ENCODE measurements at regions not wholly inside any gene's neighbourhood (a gene's known extent, or its start where the extent isn't known, plus 50 kb on each side); places are given as distances from the start of the nearest gene placed in this dataset.

- H3K36me3 ChIP-seq = no peaks in the 10 kb centered on the region
- DNase-seq = no peak
- H3K9me3 ChIP-seq = peaks cover 0 to 3% of the 10 kb centered on the region in 2 donors
- TF ChIP-seq EP300 (IDR thresholded peaks at IDR 0.05) = no peak
- no peak for TF ChIP-seq POLR2A (IDR thresholded peaks at IDR 0.05)
- TF ChIP-seq, protein P1, sequence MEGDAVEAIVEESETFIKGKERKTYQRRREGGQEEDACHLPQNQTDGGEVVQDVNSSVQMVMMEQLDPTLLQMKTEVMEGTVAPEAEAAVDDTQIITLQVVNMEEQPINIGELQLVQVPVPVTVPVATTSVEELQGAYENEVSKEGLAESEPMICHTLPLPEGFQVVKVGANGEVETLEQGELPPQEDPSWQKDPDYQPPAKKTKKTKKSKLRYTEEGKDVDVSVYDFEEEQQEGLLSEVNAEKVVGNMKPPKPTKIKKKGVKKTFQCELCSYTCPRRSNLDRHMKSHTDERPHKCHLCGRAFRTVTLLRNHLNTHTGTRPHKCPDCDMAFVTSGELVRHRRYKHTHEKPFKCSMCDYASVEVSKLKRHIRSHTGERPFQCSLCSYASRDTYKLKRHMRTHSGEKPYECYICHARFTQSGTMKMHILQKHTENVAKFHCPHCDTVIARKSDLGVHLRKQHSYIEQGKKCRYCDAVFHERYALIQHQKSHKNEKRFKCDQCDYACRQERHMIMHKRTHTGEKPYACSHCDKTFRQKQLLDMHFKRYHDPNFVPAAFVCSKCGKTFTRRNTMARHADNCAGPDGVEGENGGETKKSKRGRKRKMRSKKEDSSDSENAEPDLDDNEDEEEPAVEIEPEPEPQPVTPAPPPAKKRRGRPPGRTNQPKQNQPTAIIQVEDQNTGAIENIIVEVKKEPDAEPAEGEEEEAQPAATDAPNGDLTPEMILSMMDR (IDR thresholded peaks at IDR 0.05) = no peak
- no peaks in the 10 kb centered on the region for H3K4me1 ChIP-seq (ENCODE audit: insufficient read depth)
- intact Hi-C loops (cut with DNase I) = no loop called here
- H3K27me3 ChIP-seq = no peaks in the 10 kb centered on the region
- WGBS, 3 donors = 45 to 49% (median 45%) methylated on average over 1 of the region's 1 CpG
- H3K4me3 ChIP-seq = no peak overlapping the region
- no peak overlapping the region for H3K27ac ChIP-seq
These were observed 896.1 kb upstream of the CNTNAP5 start for GRCh38 chr2:123128951-123129350.

DNA sequence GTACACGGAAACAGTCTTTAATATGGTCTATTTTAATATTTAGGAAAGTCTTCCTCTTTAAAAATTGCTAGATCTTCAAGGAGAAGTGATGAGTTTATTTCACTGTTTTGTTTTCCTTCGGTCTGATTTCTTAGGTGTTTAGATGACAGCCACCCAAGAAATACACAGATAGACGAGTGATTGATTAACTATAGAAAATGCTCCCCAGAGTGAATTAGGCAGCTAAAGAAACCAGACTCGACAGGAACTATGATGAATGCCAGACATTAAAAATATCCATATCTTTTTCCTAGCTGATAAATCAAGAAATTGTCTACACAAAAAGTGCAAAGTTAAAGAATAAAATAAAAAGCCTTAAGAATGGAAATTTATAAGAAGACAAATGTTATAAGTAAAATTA lies 888.7 kb upstream of the CNTNAP5 start:
- Histone ChIP-seq H3K4me3 (no peak overlapping the region), H3K27me3 (no peaks in the 10 kb centered on the region), H3K27ac (no peak overlapping the region), H3K36me3 (no peaks in the 10 kb centered on the region), H3K4me1 (ENCODE audit: insufficient read depth) (no peaks in the 10 kb centered on the region), H3K9me3 (peaks cover 0 to 3% of the 10 kb centered on the region in 2 donors)
- TF ChIP-seq EP300 (IDR thresholded peaks at IDR 0.05) (no peak), POLR2A (IDR thresholded peaks at IDR 0.05) (no peak)
- TF ChIP-seq, protein P1 (IDR thresholded peaks at IDR 0.05) = no peak
- 47 to 65% (median 55%) methylated on average over 4 of the region's 4 CpGs for WGBS, 3 donors
- intact Hi-C loops (cut with DNase I) = no loop called here
- DNase-seq = no peak

DNA sequence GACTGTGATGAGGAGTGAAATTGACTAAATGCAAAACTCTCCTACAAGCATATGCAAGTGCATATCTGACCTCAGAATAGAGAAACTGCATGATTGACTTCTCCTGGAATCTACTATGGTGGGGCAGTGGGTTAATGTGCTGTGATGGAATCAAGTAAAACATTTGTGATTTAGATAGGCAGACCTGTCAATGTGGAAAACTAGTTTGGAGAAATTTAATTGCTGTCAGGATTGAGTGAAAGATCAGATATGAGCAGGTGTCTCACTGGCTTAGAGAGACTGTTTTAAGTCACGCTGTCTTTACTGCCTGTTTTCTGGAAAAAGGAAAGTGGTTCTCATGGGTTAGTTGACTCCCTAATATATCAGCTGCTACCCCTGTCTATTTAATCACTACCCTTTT lies 881.0 kb upstream of the CNTNAP5 start:
- no peaks in the 10 kb centered on the region for H3K9me3 ChIP-seq
- intact Hi-C loops (cut with DNase I) = no loop called here
- no peak overlapping the region for H3K27ac ChIP-seq
- no peaks in the 10 kb centered on the region for H3K36me3 ChIP-seq
- WGBS, 3 donors = 55 to 76% (median 74%) methylated on average over 1 of the region's 1 CpG
- H3K4me1 ChIP-seq (ENCODE audit: insufficient read depth) = no peaks in the 10 kb centered on the region
- TF ChIP-seq POLR2A (IDR thresholded peaks at IDR 0.05) (no peak), EP300 (IDR thresholded peaks at IDR 0.05) (no peak)
- TF ChIP-seq, protein P1 (IDR thresholded peaks at IDR 0.05) = no peak
- no peak for DNase-seq
- H3K27me3 ChIP-seq = no peaks in the 10 kb centered on the region
- no peak overlapping the region for H3K4me3 ChIP-seq

GRCh38 chr2:123153041-123153440 lies 872.0 kb upstream of the CNTNAP5 start:
- no peaks in the 10 kb centered on the region for H3K4me1 ChIP-seq (ENCODE audit: insufficient read depth)
- H3K36me3 ChIP-seq = no peaks in the 10 kb centered on the region
- TF ChIP-seq POLR2A (IDR thresholded peaks at IDR 0.05) = no peak
- TF ChIP-seq, protein P1 (IDR thresholded peaks at IDR 0.05) = no peak
- TF ChIP-seq EP300 (IDR thresholded peaks at IDR 0.05) = no peak
- H3K27me3 ChIP-seq = no peaks in the 10 kb centered on the region
- H3K4me3 ChIP-seq = no peak overlapping the region
- H3K9me3 ChIP-seq = no peaks in the 10 kb centered on the region
- 43 to 61% (median 49%) methylated on average over 1 of the region's 1 CpG for WGBS, 3 donors
- H3K27ac ChIP-seq = no peak overlapping the region
- intact Hi-C loops (cut with DNase I) = no loop called here
- no peak for DNase-seq

- no peaks in the 10 kb centered on the region for H3K4me1 ChIP-seq (ENCODE audit: insufficient read depth)
- no peak overlapping the region for H3K4me3 ChIP-seq
- TF ChIP-seq EP300 (IDR thresholded peaks at IDR 0.05) (no peak), POLR2A (IDR thresholded peaks at IDR 0.05) (no peak)
- TF ChIP-seq, protein P1 (IDR thresholded peaks at IDR 0.05) = no peak
- intact Hi-C loops (cut with DNase I) = no loop called here
- no peaks in the 10 kb centered on the region for H3K27me3 ChIP-seq
- DNase-seq = no peak
- no peak overlapping the region for H3K27ac ChIP-seq
- H3K36me3 ChIP-seq = no peaks in the 10 kb centered on the region
- H3K9me3 ChIP-seq = no peaks in the 10 kb centered on the region
These were observed 870.9 kb upstream of the CNTNAP5 start for GRCh38 chr2:123154195-123154594.

Data from ovary (tissue), 7 donors.